Vagina (tissue), 2 donors: ENCODE measurements at regions not wholly inside any gene's neighbourhood (a gene's known extent, or its start where the extent isn't known, plus 50 kb on each side); places are given as distances from the start of the nearest gene placed in this dataset.

Source experiments
- DNase-seq, 2 donors: peaks; one replicate each; pipeline ENCODE4 v3.0.0-alpha.2; 2017; ENCODE audit errors: extremely low spot score in 2 of 2
- H3K27ac ChIP-seq: fragments of 200-600 bp; sonication (generic); one replicate; pipeline ENCODE4 v1.5.1; 2019
- H3K27me3 ChIP-seq: fragments of 200-600 bp; sonication (generic); one replicate; pipeline ENCODE4 v1.5.1; 2019
- H3K36me3 ChIP-seq, 2 donors: fragments of 200-600 bp; sonication (generic); one replicate each; pipeline ENCODE4 v1.5.1; 2017 to 2019
- H3K4me1 ChIP-seq: fragments of 200-600 bp; sonication (generic); one replicate; pipeline ENCODE4 v1.5.1; 2019
- H3K4me3 ChIP-seq, 2 donors: fragments of 200-600 bp; sonication (generic); 1 replicate in 1 of 2; 2 replicates in 1 of 2; pipeline ENCODE4 v1.5.1; 2016 to 2019
- H3K9me3 ChIP-seq: fragments of 200-600 bp; sonication (generic); one replicate; pipeline ENCODE4 v1.5.1; 2019
- CTCF ChIP-seq, 3 experiments: fragments of 450-650 bp in 2 of 3; fragments of 200-600 bp in 1 of 3; sonication (generic) in 1 of 3; IDR thresholded peaks; one replicate each; pipeline ENCODE4 v1.5.1; 2017 to 2019; ENCODE audit warnings: antibody characterized with exemption in 3 of 3, mild to moderate bottlenecking in 2 of 3, moderate library complexity in 2 of 3
- POLR2A ChIP-seq, 2 donors: fragments of 450-650 bp; IDR thresholded peaks; one replicate each; pipeline ENCODE4 v1.6.1; 2017; ENCODE audit warnings: antibody characterized with exemption in 2 of 2, mild to moderate bottlenecking in 2 of 2, moderate library complexity in 2 of 2
- POLR2AphosphoS5 ChIP-seq, 2 donors: sonication (generic); formaldehyde crosslinking; IDR thresholded peaks; one replicate each; pipeline ENCODE4 v1.9.0; 2017; ENCODE audit warnings: antibody characterized with exemption in 2 of 2, mild to moderate bottlenecking in 2 of 2, low read depth in 1 of 2; ENCODE audit not compliant: insufficient read depth in 1 of 2
- intact Hi-C: fragments of 100-400 bp; cut with DNase I; formaldehyde crosslinking; loops from one replicate; pipeline ENCODE4 v1.15.1; 2023

- no peak overlapping the region for H3K4me3 ChIP-seq
- TF ChIP-seq POLR2A (IDR thresholded peaks at IDR 0.05) (no peak), POLR2AphosphoS5 (IDR thresholded peaks at IDR 0.05; ENCODE audit: insufficient read depth in 1 of 2, low read depth in 1 of 2) (peak in 1 of 2 donors; percentile 55), CTCF (IDR thresholded peaks at IDR 0.05) (peak; percentile 65 to 86 (median 83))
- H3K4me1 ChIP-seq: no peaks in the 10 kb centered on the region
- no peaks in the 10 kb centered on the region for H3K36me3 ChIP-seq
- H3K27ac ChIP-seq: no peak overlapping the region
- H3K27me3 ChIP-seq: no peaks in the 10 kb centered on the region
- DNase-seq: no peak
- intact Hi-C loops: loop anchor here (10.0 kb wide), 1 partner anchor 556 kb away; no protein-coding TSS in a partner anchor
- no peaks in the 10 kb centered on the region for H3K9me3 ChIP-seq
These were observed 129.3 kb upstream of the IGF1R start for GRCh38 chr15:98518823-98519561.

GRCh38 chr15:98519767-98520550 lies 128.4 kb upstream of the IGF1R start:
- no peaks in the 10 kb centered on the region for H3K27me3 ChIP-seq
- no peaks in the 10 kb centered on the region for H3K9me3 ChIP-seq
- H3K36me3 ChIP-seq: no peaks in the 10 kb centered on the region
- no peaks in the 10 kb centered on the region for H3K4me1 ChIP-seq
- intact Hi-C loops: loop anchor here (10.0 kb wide), 2 partner anchors 135 to 555 kb away; no protein-coding TSS in a partner anchor
- no peak for DNase-seq
- H3K27ac ChIP-seq: no peak overlapping the region
- H3K4me3 ChIP-seq: no peak overlapping the region
- TF ChIP-seq POLR2A (IDR thresholded peaks at IDR 0.05) (no peak), CTCF (IDR thresholded peaks at IDR 0.05) (no peak), POLR2AphosphoS5 (IDR thresholded peaks at IDR 0.05; ENCODE audit: insufficient read depth in 1 of 2, low read depth in 1 of 2) (no peak)

GRCh38 chr15:98522127-98522526 lies 126.2 kb upstream of the IGF1R start:
- intact Hi-C loops: loop anchor here (10.0 kb wide), 1 partner anchor 133 kb away; no protein-coding TSS in a partner anchor

GRCh38 chr15:98523912-98524662 lies 124.3 kb upstream of the IGF1R start:
- no peak for TF ChIP-seq CTCF (IDR thresholded peaks at IDR 0.05)
- no peak for TF ChIP-seq POLR2AphosphoS5 (IDR thresholded peaks at IDR 0.05; ENCODE audit: insufficient read depth in 1 of 2, low read depth in 1 of 2)
- no peak for TF ChIP-seq POLR2A (IDR thresholded peaks at IDR 0.05)
- Histone ChIP-seq H3K4me3 (no peak overlapping the region), H3K4me1 (peaks cover 5% of the 10 kb centered on the region), H3K27me3 (no peaks in the 10 kb centered on the region), H3K27ac (no peak overlapping the region), H3K36me3 (no peaks in the 10 kb centered on the region), H3K9me3 (no peaks in the 10 kb centered on the region)
- DNase-seq: no peak
- intact Hi-C loops: loop anchor here (10.0 kb wide), 1 partner anchor 131 kb away; no protein-coding TSS in a partner anchor

More at GRCh38 chr15:98522127-98522526, 126.2 kb upstream of the IGF1R start:
- no peak overlapping the region for H3K27ac ChIP-seq
- peaks cover 5% of the 10 kb centered on the region for H3K4me1 ChIP-seq
- H3K27me3 ChIP-seq: no peaks in the 10 kb centered on the region
- no peak for TF ChIP-seq CTCF (IDR thresholded peaks at IDR 0.05)
- TF ChIP-seq POLR2A (IDR thresholded peaks at IDR 0.05): no peak
- TF ChIP-seq POLR2AphosphoS5 (IDR thresholded peaks at IDR 0.05; ENCODE audit: insufficient read depth in 1 of 2, low read depth in 1 of 2): no peak
- H3K36me3 ChIP-seq: no peaks in the 10 kb centered on the region
- H3K9me3 ChIP-seq: no peaks in the 10 kb centered on the region
- no peak overlapping the region for H3K4me3 ChIP-seq
- DNase-seq: no peak
